ENCODE measurements at regions not wholly inside any gene's neighbourhood (a gene's known extent, or its start where the extent isn't known, plus 50 kb on each side); places are given as distances from the start of the nearest gene placed in this dataset.
"Not testable (repeated sequence)": the region's sequence is repeated elsewhere in the genome, so short reads cannot be mapped to it uniquely, and the experiment has no call there.

- H3K27ac ChIP-seq, result no peak overlapping the region
- no peak for TF ChIP-seq CTCF (conservative IDR thresholded peaks at IDR 0.05)
- no peak for TF ChIP-seq ZFX (IDR thresholded peaks at IDR 0.05)
These were observed 505.0 kb upstream of the SOX9 start for GRCh38 chr17:71615820-71616219.

GRCh38 chr17:71617767-71618166 lies 503.1 kb upstream of the SOX9 start:
- H3K27ac ChIP-seq, result not testable (repeated sequence)

- no peak overlapping the region for H3K27ac ChIP-seq
- TF ChIP-seq ZFX (IDR thresholded peaks at IDR 0.05) (no peak), CTCF (conservative IDR thresholded peaks at IDR 0.05) (no peak)
These were observed 495.5 kb upstream of the SOX9 start for GRCh38 chr17:71625330-71625729.

- TF ChIP-seq ZFX (IDR thresholded peaks at IDR 0.05) (no peak), CTCF (conservative IDR thresholded peaks at IDR 0.05) (no peak)
- H3K27ac ChIP-seq, result no peak overlapping the region
These were observed 492.5 kb upstream of the SOX9 start for GRCh38 chr17:71628306-71628705.

- no peak for TF ChIP-seq CTCF (conservative IDR thresholded peaks at IDR 0.05)
- no peak overlapping the region for H3K27ac ChIP-seq
These were observed 489.3 kb upstream of the SOX9 start for GRCh38 chr17:71631483-71631882.

- TF ChIP-seq CTCF (conservative IDR thresholded peaks at IDR 0.05) (no peak), ZFX (IDR thresholded peaks at IDR 0.05) (no peak)
- H3K27ac ChIP-seq, result no peak overlapping the region
These were observed 488.5 kb upstream of the SOX9 start for GRCh38 chr17:71632328-71632727.

GRCh38 chr17:71633391-71633849 lies 487.4 kb upstream of the SOX9 start:
- no peak overlapping the region for H3K27ac ChIP-seq
- no peak for TF ChIP-seq CTCF (conservative IDR thresholded peaks at IDR 0.05)
- no peak for TF ChIP-seq ZFX (IDR thresholded peaks at IDR 0.05)

- H3K27ac ChIP-seq, result no peak overlapping the region
- no peak for TF ChIP-seq ZFX (IDR thresholded peaks at IDR 0.05)
- TF ChIP-seq CTCF (conservative IDR thresholded peaks at IDR 0.05), result no peak
These were observed 486.4 kb upstream of the SOX9 start for GRCh38 chr17:71634376-71634775.
